BJ (cell line): ENCODE measurements at regions not wholly inside any gene's neighbourhood (a gene's known extent, or its start where the extent isn't known, plus 50 kb on each side); places are given as distances from the start of the nearest gene placed in this dataset.
"Not testable (repeated sequence)": the region's sequence is repeated elsewhere in the genome, so short reads cannot be mapped to it uniquely, and the experiment has no call there.

ENCODE experiments used
- CTCF ChIA-PET: fragments of 350-600 bp; formaldehyde crosslinking; extraction: SDS; loops from one replicate; lab custom pipeline; 2021; ENCODE audit warnings: antibody characterized with exemption, inconsistent platforms; lab: Yijun Ruan, JAX
- POLR2A ChIA-PET: fragments of 300-600 bp; sonication (Branson Sonifier 250); formaldehyde crosslinking; extraction: SDS; loops from one replicate; lab custom pipeline; 2021; ENCODE audit warnings: antibody characterized with exemption; lab: Charles Lee
- DNase-seq: peaks from one replicate; pipeline ENCODE4 v3.0.0-alpha.2; 2011; ENCODE audit warnings: low read depth
- H3K27me3 ChIP-seq: 2 replicates; pipeline ENCODE4 v1.6.0; 2011; ENCODE audit warnings: low read length; ENCODE audit not compliant: control insufficient read depth, insufficient read depth
- H3K36me3 ChIP-seq: 2 replicates; pipeline ENCODE4 v1.5.1; 2011; ENCODE audit warnings: low read length; ENCODE audit not compliant: control insufficient read depth, insufficient read depth
- H3K4me3 ChIP-seq: 2 replicates; pipeline ENCODE4 v1.5.1; 2011; ENCODE audit warnings: low read depth, mild to moderate bottlenecking, control low read depth, low read length
- TF ChIP-seq, protein P1 (sequence below): IDR thresholded peaks from 2 replicates; pipeline ENCODE4 v1.5.1; 2011; ENCODE audit warnings: low read depth, mild to moderate bottlenecking, control low read depth, inconsistent platforms, low read length, moderate library complexity; ENCODE audit not compliant: insufficient read depth

GRCh38 chr13:56752636-56753035, 388.1 kb upstream of the PRR20A start:
- Histone ChIP-seq H3K27me3 (no peaks in the 10 kb centered on the region), H3K4me3 (no peak overlapping the region), H3K36me3 (no peaks in the 10 kb centered on the region)
- no peak for DNase-seq
- ChIA-PET POLR2A (no interaction called here), CTCF (no interaction called here)
- TF ChIP-seq, protein P1, sequence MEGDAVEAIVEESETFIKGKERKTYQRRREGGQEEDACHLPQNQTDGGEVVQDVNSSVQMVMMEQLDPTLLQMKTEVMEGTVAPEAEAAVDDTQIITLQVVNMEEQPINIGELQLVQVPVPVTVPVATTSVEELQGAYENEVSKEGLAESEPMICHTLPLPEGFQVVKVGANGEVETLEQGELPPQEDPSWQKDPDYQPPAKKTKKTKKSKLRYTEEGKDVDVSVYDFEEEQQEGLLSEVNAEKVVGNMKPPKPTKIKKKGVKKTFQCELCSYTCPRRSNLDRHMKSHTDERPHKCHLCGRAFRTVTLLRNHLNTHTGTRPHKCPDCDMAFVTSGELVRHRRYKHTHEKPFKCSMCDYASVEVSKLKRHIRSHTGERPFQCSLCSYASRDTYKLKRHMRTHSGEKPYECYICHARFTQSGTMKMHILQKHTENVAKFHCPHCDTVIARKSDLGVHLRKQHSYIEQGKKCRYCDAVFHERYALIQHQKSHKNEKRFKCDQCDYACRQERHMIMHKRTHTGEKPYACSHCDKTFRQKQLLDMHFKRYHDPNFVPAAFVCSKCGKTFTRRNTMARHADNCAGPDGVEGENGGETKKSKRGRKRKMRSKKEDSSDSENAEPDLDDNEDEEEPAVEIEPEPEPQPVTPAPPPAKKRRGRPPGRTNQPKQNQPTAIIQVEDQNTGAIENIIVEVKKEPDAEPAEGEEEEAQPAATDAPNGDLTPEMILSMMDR, result no peak

- TF ChIP-seq, protein P1, result no peak
- CTCF ChIA-PET, result no interaction called here
- DNase-seq, result no peak
- POLR2A ChIA-PET, result no interaction called here
- H3K36me3 ChIP-seq, result no peaks in the 10 kb centered on the region
- no peaks in the 10 kb centered on the region for H3K27me3 ChIP-seq
- no peak overlapping the region for H3K4me3 ChIP-seq
Measured at GRCh38 chr13:56755181-56755935, 385.4 kb upstream of the PRR20A start.

- CTCF ChIA-PET, POLR2A ChIA-PET, DNase-seq, H3K27me3 ChIP-seq, H3K36me3 ChIP-seq, H3K4me3 ChIP-seq: not testable (repeated sequence)
Measured at GRCh38 chr13:56763333-56763732, 377.4 kb upstream of the PRR20A start.

- TF ChIP-seq, protein P1, result no peak
- ChIA-PET CTCF (no interaction called here), POLR2A (no interaction called here)
- H3K36me3 ChIP-seq, result no peaks in the 10 kb centered on the region
- no peak overlapping the region for H3K4me3 ChIP-seq
- DNase-seq, result no peak
- no peaks in the 10 kb centered on the region for H3K27me3 ChIP-seq
Measured at GRCh38 chr13:56773148-56773547, 367.6 kb upstream of the PRR20A start.

GRCh38 chr13:56789527-56789926, 351.2 kb upstream of the PRR20A start:
- POLR2A ChIA-PET, result no interaction called here
- H3K4me3 ChIP-seq, result no peak overlapping the region
- TF ChIP-seq, protein P1, result no peak
- no peaks in the 10 kb centered on the region for H3K27me3 ChIP-seq
- DNase-seq, result no peak
- no peaks in the 10 kb centered on the region for H3K36me3 ChIP-seq
- CTCF ChIA-PET, result no interaction called here

DNA sequence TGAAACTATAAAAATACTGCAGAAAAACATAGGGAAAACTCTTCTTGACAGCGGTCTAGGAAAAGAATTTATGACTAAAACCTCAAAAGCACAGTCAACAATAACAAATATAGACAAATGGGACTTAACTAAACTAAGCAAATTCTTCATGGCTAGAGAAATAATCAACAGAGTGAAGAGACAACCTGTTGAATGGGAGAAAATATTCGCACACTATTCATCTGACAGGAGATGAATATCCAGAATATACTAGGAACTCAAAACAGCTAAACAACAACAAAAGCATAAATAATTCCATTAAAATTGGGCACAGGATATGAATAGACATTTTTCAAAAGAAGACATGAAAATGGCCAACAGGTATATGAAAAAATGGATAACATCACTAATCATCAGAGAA, 303.6 kb upstream of the PRR20A start:
- CTCF ChIA-PET, result no interaction called here
- H3K27me3 ChIP-seq, result no peaks in the 10 kb centered on the region
- TF ChIP-seq, protein P1, result no peak
- no peak overlapping the region for H3K4me3 ChIP-seq
- POLR2A ChIA-PET, result no interaction called here
- H3K36me3 ChIP-seq, result no peaks in the 10 kb centered on the region
- no peak for DNase-seq
